GM18517 (cell line): ENCODE measurements at regions not wholly inside any gene's neighbourhood (a gene's known extent, or its start where the extent isn't known, plus 50 kb on each side); places are given as distances from the start of the nearest gene placed in this dataset.
A peak's percentile ranks its signal among the peaks of the same experiment; 100 is the strongest.
"Not testable (repeated sequence)": the region's sequence is repeated elsewhere in the genome, so short reads cannot be mapped to it uniquely, and the experiment has no call there.

Experiments used
- ATAC-seq: cut with Tn5 transposase; IDR thresholded peaks from one replicate; pipeline ENCODE4 v1.9.1; 2021; ENCODE audit warnings: mild to moderate bottlenecking, moderate library complexity; ENCODE audit not compliant: unreplicated experiment

GRCh38 chr9:31302620-31303418, 1081.6 kb upstream of the ACO1 start:
- peak; percentile 72 for ATAC-seq

GRCh38 chr9:31304576-31304975, 1079.9 kb upstream of the ACO1 start:
- no peak for ATAC-seq

GRCh38 chr9:31314241-31314640, 1070.2 kb upstream of the ACO1 start:
- ATAC-seq, result no peak

GRCh38 chr9:31320494-31320893, 1063.9 kb upstream of the ACO1 start:
- ATAC-seq, result no peak

GRCh38 chr9:31321256-31321655, 1063.2 kb upstream of the ACO1 start:
- ATAC-seq, result no peak

- ATAC-seq, result no peak
Observed at GRCh38 chr9:31321686-31322085, 1062.8 kb upstream of the ACO1 start.

GRCh38 chr9:31323726-31324444, 1060.6 kb upstream of the ACO1 start:
- no peak for ATAC-seq

- no peak for ATAC-seq
Observed at GRCh38 chr9:31325778-31326177, 1058.7 kb upstream of the ACO1 start.

GRCh38 chr9:31326883-31327282, 1057.6 kb upstream of the ACO1 start:
- not testable (repeated sequence) for ATAC-seq

GRCh38 chr9:31334837-31335528, 1049.5 kb upstream of the ACO1 start:
- no peak for ATAC-seq

- ATAC-seq, result no peak
Observed at GRCh38 chr9:31335529-31336234, 1048.8 kb upstream of the ACO1 start.

GRCh38 chr9:31336386-31336785, 1048.1 kb upstream of the ACO1 start:
- no peak for ATAC-seq

- no peak for ATAC-seq
Observed at GRCh38 chr9:31336841-31337240, 1047.6 kb upstream of the ACO1 start.

GRCh38 chr9:31347082-31347617, 1037.3 kb upstream of the ACO1 start:
- peak; percentile 100 for ATAC-seq

- no peak for ATAC-seq
Observed at GRCh38 chr9:31355159-31355882, 1029.1 kb upstream of the ACO1 start.

GRCh38 chr9:31355965-31356364, 1028.5 kb upstream of the ACO1 start:
- ATAC-seq, result no peak

GRCh38 chr9:31359071-31359470, 1025.4 kb upstream of the ACO1 start:
- no peak for ATAC-seq

- no peak for ATAC-seq
Observed at GRCh38 chr9:31364171-31364570, 1020.3 kb upstream of the ACO1 start.

- no peak for ATAC-seq
Observed at GRCh38 chr9:31372799-31373587, 1011.5 kb upstream of the ACO1 start.
